ENCODE measurements at regions not wholly inside any gene's neighbourhood (a gene's known extent, or its start where the extent isn't known, plus 50 kb on each side); places are given as distances from the start of the nearest gene placed in this dataset.

DNA sequence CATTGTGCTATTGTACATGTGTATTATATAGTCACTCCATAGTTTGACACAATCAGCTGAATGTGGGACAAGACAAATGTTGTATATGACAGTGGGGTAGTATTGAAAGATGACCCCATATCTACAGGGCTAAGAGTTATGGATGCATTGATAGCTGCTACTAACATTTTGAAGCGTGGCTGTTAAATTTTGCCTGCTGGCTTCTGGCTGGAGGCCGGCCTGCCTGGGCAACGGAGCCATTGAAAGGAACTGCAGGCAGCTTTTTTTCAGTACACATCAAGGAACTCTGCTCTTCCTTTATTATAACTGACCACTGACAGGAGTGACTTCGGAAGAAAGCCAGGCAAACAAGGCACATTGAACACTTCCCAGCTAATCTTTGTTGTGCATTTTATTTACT, 76.1 kb upstream of the TMEM33 start:
- no peak for DNase-seq

- no peak for DNase-seq
Observed at GRCh38 chr4:41857226-41857641, 78.0 kb upstream of the TMEM33 start.

GRCh38 chr4:41856797-41857196, 78.4 kb upstream of the TMEM33 start:
- no peak for DNase-seq

DNA sequence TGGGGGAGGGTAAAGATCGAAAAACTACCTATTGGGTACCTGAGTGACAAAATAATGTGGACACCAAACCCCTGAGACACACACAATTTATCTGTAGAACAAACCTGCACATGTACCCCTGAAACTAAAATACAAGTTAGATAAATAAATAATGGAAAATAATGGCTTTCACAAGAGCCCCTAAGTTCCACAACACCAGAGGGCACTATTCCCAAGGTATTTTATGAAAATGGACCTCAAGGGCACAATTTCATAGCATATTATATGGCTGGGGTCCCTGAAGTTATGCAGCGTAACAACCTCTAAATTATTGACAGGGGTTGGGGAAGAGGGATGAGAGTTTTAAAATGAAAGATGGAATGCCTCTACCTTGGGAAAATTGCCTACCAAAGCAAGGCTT, 81.3 kb upstream of the TMEM33 start:
- DNase-seq, result no peak

GRCh38 chr4:41852229-41852628, 83.0 kb upstream of the TMEM33 start:
- no peak for DNase-seq

GRCh38 chr4:41851621-41852020, 83.6 kb upstream of the TMEM33 start:
- DNase-seq, result no peak

GRCh38 chr4:41844327-41844726, 90.9 kb upstream of the TMEM33 start:
- no peak for DNase-seq

DNA sequence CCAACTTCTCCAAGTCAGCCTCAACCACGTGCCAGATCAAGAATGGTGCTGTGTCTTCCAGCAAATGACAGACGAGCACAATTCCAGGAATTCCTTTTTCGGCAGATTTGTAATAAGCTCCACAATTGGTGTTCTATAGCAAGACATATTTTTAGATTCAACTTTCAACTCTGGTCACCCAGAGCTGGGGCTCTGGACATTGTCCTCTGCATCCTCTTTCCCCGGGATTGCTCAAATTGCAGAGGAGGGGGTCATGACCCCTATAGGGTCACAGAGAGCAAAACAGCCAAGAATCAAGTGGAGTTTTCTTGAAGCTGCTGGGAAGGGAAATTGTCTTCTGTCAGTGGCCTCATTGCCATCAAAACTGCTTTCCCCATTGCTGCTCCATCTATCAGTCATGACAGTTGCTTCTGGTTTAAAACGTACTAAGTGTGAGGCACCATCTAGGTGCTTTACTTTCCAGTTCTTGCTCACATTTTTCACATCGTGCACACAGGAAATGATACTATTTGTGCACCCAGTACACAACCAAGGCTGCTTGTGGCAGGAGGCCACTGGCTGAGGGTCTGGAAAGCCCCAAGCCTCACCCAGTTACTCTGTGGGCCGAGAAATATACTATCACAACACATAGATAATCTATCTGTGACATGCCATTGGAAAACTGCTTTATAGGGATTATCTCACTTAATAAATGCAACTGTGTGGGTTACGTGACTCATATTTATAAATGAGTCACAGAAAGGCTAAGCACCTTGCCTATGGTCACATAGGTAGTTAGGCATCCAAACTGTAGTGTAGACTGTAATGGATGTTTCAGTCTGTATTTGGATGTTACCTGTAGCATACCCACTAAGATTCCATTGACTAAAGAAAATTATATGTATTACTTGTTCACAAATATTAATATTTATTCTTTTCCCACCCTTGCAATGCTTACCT, 91.7 kb upstream of the PHOX2B start:
- no peak for DNase-seq

DNA sequence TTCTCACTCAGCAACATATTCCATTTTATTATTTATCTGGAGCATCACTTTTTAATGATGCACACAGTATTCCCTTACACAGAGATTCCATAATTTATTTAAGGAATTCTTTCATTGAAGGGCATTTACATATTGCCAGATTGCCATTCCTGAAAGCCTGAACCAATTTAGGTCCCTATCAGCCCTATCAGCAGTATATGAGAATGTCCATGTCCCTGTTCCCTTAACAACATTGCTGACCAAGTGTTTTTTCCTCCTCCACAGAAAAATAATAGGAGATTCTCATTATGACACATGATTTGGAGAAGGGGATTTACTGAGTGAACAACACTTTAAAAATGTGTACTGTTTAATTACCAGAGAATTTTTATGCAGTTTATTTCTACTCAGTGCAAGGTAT, 90.1 kb upstream of the PHOX2B start:
- no peak for DNase-seq

GRCh38 chr4:41835321-41835995, 86.9 kb upstream of the PHOX2B start:
- DNase-seq, result no peak

GRCh38 chr4:41832961-41833360, 84.4 kb upstream of the PHOX2B start:
- DNase-seq, result no peak

GRCh38 chr4:41822325-41822724, 73.8 kb upstream of the PHOX2B start:
- no peak for DNase-seq

GRCh38 chr4:41820473-41820872, 71.9 kb upstream of the PHOX2B start:
- no peak for DNase-seq

DNA sequence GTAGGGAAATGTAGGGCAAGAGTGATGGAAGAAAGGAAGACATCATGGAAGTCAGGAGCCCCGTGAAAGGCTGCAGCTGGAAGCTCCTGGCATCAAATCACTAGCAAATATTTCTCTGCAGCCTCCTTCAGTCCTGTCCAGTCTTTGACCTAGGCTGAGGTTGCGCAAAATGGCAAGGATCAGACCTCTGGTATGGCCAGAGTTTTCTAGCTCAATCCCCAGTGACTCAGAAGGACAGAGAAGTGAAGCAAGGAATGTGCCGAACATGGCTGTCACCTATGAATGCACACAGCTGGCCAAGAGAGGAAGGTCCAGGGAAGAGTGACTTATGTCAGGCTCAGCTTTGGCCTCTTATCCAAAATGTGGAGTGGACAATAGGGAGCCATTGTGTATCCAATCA, 71.1 kb upstream of the PHOX2B start:
- DNase-seq, result no peak

DNA sequence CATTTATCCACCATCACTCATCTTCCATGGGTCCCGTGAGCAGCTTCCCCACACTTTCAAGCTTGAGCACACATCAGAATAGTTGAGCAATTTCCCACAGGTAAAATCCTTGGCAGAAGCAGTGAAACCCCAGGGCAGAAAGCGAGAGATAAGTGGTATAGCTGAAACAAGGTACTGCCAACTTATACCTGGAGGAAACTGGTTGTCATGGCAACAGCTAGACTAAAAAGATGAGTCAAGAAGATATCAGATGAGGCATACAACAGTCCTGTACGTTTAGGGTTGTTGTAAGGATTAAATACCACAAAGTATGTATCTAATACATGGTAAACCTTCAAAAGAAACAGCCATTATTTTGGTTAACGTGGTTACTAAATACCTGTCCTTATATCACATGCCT, 66.9 kb upstream of the PHOX2B start:
- DNase-seq, result no peak

DNA sequence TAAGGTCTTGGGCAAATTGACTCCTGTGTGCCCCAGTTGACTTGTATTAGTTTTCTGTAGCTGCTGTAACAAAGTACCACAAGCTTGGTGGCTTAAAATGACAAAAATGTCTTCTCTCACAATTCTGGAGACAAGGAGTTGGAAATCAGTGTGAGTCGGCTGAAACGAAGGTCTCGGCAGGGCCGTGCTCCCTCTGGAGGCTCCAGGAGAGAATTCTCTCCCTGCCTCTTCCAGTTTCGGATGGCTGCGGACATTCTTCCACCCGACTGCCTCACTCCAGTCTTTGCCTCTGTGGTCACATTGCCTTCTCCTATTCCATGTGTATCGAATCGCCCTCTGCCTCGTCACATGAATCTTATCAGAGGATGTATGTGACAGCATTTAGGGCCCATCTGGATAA, 66.0 kb upstream of the PHOX2B start:
- DNase-seq, result no peak

GRCh38 chr4:41806807-41807206, 58.3 kb upstream of the PHOX2B start:
- DNase-seq, result no peak

DNA sequence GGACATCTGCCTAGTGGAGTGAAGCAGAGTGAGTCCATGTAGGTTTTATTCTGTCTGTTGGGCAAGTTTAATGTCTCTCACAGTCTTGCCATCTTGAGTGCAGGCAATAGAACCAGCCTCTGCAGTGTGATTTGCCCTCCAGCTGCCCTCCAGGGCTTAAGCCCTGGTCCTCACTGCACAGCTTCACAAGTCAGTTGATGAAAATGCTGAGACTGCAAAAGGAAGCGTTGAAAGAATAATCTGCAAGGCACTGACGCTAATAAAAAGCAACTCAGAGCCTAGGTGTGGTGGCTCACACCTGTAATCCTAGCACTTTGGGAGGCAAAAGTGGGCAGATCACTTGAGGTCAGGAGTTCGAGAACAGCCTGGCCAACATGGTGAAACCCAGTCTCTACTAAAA, 54.1 kb upstream of the PHOX2B start:
- DNase-seq, result no peak

DNA sequence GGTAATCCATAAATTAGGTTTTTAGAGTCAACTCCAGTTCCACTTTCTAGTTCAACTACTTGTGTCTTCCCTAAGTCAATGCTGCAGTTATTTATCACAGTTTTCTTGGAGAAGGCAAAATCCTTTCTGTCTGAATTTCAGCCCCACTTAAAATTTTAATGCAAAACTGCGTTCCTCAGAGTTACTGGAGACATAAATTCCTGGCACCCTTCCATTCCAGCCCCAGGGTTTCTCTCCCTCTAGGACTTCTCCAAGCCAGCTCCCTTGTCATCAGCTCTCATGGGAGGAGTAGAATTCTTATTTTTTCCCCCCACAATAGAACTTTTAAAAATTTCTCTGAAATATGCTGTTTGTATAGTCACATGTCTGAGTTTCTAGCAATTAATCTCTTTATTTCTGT, 50.6 kb upstream of the PHOX2B start:
- no peak for DNase-seq
